ENCODE measurements at regions not wholly inside any gene's neighbourhood (a gene's known extent, or its start where the extent isn't known, plus 50 kb on each side); places are given as distances from the start of the nearest gene placed in this dataset.
"Not testable (repeated sequence)": the region's sequence is repeated elsewhere in the genome, so short reads cannot be mapped to it uniquely, and the experiment has no call there.

DNA sequence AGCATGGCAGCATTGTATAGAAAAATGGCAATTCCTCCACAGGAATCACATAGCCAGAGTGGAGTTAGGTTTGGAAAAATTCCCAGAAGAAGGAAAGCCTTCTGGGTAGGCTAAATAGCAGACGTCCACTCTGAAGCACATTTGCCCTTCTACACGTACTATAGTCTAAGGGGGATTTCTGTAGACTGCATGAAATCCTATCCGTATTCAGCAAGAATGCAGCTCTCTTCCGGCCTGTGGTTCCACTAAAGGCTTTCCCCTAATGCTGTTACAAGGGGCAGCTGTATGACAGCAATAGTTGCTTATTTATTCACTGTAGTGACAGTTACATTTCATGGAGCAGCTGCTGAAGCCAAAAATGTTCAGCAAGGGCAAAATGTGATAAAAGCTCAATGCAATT, 263.6 kb downstream of the RWDD3 start:
- DNase-seq (ENCODE audit: extremely low read depth in 1 of 11, low read depth in 9 of 11, low spot score in 4 of 11): peak in 4 of 11 donors; percentile 5 to 19 (median 8)

DNA sequence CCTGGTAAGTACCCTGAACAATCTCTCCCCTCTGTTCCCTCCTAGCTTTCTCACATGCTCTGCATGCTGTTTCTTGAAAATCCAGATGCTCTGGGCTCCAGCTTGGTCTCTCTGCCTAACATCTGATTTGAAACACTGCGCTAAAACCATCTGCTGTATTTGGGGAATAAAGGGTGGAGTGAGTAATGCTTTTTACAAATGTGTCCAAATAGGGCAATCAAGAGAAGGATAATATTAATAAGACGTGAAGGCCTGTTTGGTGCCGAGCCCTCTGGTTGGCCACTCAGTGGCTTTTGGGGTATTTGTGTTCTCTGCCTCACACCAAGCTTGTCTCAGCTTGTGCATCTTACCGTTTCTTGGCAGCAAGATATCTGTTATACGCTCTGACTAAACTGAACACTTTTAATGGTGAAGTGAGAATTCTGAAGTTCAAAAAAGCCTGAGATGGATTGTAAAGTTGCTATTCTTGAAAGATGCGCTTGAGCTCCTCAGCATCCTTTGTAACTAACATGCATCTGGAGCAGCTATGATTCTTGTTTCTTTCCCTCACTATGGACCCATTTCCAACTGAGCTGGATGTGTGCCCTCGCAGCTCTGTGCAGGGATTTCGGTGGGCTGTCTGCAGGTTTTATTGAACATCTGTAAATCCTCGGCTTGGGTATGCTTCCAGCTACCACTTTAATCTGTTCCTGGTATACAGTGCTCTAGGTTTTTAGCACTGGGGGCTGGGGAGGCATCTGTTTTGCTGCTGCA, 269.4 kb downstream of the RWDD3 start:
- DNase-seq (ENCODE audit: extremely low read depth in 1 of 11, low read depth in 9 of 11, low spot score in 4 of 11): no peak

- DNase-seq (ENCODE audit: extremely low read depth in 1 of 11, low read depth in 9 of 11, low spot score in 4 of 11): no peak
These were observed 270.3 kb downstream of the RWDD3 start for GRCh38 chr1:95504321-95504720.

DNA sequence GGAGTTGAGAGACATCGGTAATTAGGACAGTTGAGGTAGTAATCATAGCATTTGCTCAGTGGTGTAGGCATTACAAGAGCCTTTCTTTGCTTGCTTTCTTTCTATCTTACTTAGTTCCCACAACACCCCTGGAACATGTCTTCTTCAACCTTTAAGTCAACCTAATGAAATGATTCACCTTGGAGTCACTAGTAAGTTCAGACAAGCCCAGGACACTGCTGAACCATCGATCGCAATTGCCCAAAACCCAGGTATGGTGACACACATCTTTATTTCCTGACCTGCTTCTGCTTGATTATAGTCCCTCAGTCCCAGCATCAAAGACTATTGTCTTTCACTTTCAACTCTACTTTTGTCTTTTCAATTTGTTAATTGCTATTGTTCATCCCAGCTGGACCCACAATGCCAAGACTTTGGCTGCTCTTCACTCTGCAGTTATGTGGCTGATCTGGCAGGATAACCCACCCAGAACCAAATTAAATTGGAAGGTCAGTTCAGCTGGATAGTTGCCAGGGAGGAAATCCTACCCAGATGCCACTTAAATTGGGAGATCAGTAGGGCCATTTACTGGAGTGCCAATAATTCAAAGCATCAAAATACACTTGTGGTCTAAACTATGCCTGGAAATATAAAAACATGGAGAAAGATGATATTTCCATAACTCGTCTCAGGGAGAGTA, 272.9 kb downstream of the RWDD3 start:
- DNase-seq (ENCODE audit: extremely low read depth in 1 of 11, low read depth in 9 of 11, low spot score in 4 of 11): no peak

DNA sequence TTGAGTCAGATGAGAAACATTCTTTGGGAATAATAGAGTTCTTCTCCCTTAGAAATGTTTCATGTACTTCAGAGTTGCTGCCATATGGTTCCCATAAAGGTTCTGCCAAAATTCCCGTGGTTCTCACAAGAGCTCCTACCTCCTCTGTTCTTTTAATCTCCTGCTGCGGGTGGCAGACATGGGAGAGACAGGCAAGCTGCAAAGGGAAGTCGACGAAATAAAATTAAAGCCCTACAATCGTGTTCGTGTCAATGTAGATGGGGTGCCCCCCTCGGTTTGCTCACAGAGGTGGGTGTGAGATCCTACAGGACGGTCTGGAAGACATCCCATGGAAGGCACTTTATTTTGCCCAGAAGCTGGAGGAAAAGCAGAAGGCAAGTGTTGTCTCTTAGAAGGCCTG, 276.0 kb downstream of the RWDD3 start:
- DNase-seq (ENCODE audit: extremely low read depth in 1 of 11, low read depth in 9 of 11, low spot score in 4 of 11): no peak

GRCh38 chr1:95512925-95513324, 278.9 kb downstream of the RWDD3 start:
- no peak for DNase-seq (ENCODE audit: extremely low read depth in 1 of 11, low read depth in 9 of 11, low spot score in 4 of 11)

- DNase-seq (ENCODE audit: extremely low read depth in 1 of 11, low read depth in 9 of 11, low spot score in 4 of 11): no peak
These were observed 283.5 kb downstream of the RWDD3 start for GRCh38 chr1:95517506-95517905.

DNA sequence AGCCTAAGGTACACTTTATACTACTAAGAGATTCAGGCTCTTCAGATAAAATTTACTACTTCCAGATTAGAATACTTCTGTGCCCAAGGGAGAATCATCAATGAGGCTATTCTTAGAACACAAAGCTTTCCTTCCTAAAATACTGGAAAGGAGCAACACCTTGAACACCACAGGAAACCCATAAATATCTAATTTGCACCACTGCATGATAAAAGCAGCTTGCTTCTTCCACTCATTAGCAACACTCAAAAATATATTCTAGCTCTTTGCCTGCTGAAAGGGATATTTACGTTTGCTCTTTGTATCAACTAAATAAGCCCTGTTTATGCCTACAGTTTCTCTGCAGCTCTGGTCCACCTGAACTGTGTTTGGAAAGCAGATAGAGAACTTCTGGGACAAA, 284.3 kb downstream of the RWDD3 start:
- DNase-seq (ENCODE audit: extremely low read depth in 1 of 11, low read depth in 9 of 11, low spot score in 4 of 11): no peak

DNA sequence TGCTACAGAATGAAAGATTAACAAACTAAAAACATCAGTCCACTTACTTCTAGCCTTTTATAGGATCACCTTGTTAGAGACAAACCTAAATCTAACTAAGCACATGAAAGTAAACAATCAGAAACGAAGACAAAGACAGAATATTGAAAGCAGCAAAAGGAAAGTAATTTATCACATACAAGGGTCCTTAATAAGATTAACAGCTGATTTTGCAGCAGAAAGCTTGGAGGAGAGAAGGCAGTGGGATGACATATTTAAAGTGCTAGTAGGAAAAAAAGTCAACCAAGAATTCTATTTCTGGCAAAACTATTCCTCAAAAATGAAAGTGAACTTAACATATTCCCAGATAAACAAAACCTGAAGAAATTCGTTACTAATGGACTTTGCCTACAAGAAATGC, 286.4 kb downstream of the RWDD3 start:
- no peak for DNase-seq (ENCODE audit: extremely low read depth in 1 of 11, low read depth in 9 of 11, low spot score in 4 of 11)

- no peak for DNase-seq (ENCODE audit: extremely low read depth in 1 of 11, low read depth in 9 of 11, low spot score in 4 of 11)
These were observed 298.3 kb downstream of the RWDD3 start for GRCh38 chr1:95532335-95532734.

DNA sequence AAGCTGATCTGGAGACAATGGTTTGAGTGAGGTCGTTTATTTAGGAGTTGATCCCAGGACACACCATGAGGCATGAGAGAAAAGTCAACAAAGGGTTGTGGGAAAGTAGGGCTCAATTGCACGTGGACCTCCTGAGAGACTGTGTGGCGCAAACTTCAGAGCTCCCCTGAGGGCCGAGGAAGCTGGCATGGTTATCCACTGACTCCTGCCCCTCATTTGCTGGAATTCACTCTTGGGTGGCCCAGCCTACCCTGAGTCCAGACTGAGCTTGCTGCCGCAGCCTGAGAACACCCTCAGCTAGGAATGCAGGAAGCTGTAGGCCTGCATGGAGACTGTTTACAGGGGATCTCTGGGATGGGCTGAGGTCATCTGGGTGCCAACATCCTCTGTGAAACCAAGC, 301.0 kb downstream of the RWDD3 start:
- no peak for DNase-seq (ENCODE audit: extremely low read depth in 1 of 11, low read depth in 9 of 11, low spot score in 4 of 11)

DNA sequence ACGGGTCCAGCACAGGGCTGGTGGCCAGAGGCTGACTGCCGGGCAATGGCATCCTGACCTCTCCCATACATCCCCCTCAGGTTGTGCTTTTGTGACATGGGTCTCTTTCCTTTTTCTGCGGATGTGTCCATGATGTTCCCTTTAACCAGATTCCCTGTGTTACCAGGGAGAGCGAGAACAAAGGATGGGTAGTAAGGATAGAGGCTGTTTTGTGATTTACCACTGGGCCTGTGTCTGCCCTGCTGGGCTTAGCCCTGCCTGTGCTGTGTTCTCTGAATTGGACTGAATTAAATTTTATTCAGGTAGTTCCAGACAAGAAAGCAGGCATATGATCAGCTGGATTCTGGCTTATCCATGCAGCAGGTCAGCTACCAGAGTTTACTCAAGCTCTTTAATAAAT, 301.6 kb downstream of the RWDD3 start:
- no peak for DNase-seq (ENCODE audit: extremely low read depth in 1 of 11, low read depth in 9 of 11, low spot score in 4 of 11)

- no peak for DNase-seq (ENCODE audit: extremely low read depth in 1 of 11, low read depth in 9 of 11, low spot score in 4 of 11)
These were observed 302.5 kb downstream of the RWDD3 start for GRCh38 chr1:95536501-95536900.

GRCh38 chr1:95537176-95537575, 303.2 kb downstream of the RWDD3 start:
- DNase-seq (ENCODE audit: extremely low read depth in 1 of 11, low read depth in 9 of 11, low spot score in 4 of 11): no peak

GRCh38 chr1:95538242-95538641, 304.2 kb downstream of the RWDD3 start:
- not testable (repeated sequence) for DNase-seq (ENCODE audit: extremely low read depth in 1 of 11, low read depth in 9 of 11, low spot score in 4 of 11)

DNA sequence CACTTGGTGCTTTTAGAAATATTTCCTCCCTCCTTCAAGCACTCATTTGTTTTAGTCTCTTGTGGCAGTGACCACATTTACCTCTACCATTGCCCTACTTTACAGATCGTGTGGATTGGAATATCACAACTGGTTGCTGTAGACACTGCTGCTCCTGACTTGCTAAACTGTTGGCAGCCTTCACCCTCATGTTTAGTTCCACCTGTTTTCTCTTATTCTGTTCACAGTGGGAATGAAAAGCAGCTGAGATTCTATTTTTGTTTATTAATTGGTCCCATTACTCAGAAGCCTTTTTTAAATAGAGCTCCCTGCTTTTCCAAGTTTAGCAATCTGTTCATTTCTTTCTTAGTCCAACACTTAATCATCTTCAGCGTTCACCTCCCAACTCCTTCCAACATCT, 308.9 kb downstream of the RWDD3 start:
- DNase-seq (ENCODE audit: extremely low read depth in 1 of 11, low read depth in 9 of 11, low spot score in 4 of 11): no peak

DNA sequence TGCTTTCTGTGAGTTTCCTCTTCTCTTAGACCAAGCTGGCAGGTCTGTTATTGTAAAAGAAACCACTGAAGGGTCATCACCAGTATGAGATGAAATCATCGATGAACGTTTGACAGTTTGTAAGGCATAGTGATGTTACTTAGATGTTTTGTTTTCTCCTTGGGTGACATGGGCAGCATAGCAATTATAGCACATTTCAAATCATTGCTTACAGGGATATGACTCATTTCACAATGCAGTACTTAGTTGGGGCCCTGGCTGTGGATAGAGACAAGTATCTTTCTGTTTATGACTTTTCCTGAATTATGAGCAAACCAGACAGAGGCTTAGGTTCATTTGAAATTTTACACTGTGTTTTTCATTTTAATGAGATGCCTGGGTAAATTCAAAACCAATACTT, 313.0 kb downstream of the RWDD3 start:
- no peak for DNase-seq (ENCODE audit: extremely low read depth in 1 of 11, low read depth in 9 of 11, low spot score in 4 of 11)

DNA sequence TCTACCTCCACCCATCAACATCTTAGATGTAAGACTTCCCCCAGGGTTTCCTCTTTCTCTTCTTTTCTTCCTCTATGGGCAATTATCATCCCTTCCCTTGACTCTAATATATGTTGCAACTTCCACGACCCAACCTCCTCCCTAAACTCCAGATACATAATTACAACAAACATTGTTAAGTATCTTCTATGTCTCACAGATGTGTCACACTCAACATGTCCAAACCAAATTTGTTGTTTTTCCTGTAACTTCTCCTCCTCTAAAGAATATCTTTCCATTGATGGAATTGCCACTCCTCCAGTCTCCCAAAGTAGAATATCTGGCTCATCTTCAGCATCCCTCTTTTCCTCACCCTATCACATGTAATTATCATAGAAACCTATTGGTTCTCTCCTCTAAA, 314.2 kb downstream of the RWDD3 start:
- DNase-seq (ENCODE audit: extremely low read depth in 1 of 11, low read depth in 9 of 11, low spot score in 4 of 11): no peak

DNA sequence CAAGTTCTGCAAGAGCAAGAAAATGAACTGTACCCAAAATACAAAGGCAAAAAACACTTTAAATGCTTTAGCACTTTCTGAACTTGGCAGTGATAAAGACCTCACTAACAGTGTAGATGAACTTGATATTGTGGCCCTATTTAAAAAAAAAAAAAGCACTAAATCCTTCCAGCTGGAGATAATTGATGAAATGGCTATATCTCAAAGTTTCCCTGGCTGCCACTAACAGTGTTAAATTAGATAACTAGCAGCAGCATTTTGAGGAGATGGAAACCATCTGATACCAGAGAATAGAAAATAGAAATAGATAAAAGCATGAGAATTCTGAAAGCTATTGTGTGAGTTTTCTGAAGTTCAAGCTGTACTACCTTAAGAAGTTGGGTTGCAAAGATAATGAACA, 317.2 kb downstream of the RWDD3 start:
- DNase-seq (ENCODE audit: extremely low read depth in 1 of 11, low read depth in 9 of 11, low spot score in 4 of 11): no peak

- DNase-seq (ENCODE audit: extremely low read depth in 1 of 11, low read depth in 9 of 11, low spot score in 4 of 11): no peak
These were observed 319.6 kb downstream of the RWDD3 start for GRCh38 chr1:95553595-95553994.

DNA sequence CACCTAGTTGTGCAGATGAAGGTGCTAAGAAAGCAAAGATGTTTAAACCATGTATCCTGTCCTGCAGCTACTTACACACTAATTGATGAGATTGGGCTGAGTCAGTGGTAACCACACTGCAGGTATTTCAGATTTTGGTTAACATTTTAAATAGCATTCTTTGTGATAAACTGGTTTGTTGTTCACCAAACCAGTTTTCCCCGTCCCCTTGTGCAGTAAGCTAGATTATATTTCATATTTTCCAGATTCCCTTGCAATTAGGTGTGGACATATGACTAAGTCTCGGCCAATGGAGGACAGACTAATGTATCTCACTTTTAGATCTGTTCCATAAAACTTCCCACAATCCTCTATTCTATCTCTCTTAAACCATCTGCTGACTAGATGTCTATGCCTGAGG, 320.4 kb downstream of the RWDD3 start:
- DNase-seq (ENCODE audit: extremely low read depth in 1 of 11, low read depth in 9 of 11, low spot score in 4 of 11): no peak

Measured in renal cortex interstitium (tissue), 11 donors.